Neuronal stem cell (in vitro differentiated cells): ENCODE measurements at regions not wholly inside any gene's neighbourhood (a gene's known extent, or its start where the extent isn't known, plus 50 kb on each side); places are given as distances from the start of the nearest gene placed in this dataset.
A peak's percentile ranks its signal among the peaks of the same experiment; 100 is the strongest.

Source experiments
- DNase-seq: peaks from one replicate; pipeline ENCODE4 v3.0.0-alpha.2; 2013; ENCODE audit warnings: low spot score
- H2AFZ ChIP-seq: one replicate; pipeline ENCODE4 v1.6.1; 2013; ENCODE audit warnings: mild to moderate bottlenecking, low read length, inconsistent platforms
- H2AK5ac ChIP-seq: 2 replicates; pipeline ENCODE4 v1.6.1; 2013; ENCODE audit warnings: low read depth, mild to moderate bottlenecking, inconsistent platforms, low read length, moderate library complexity, mixed read lengths
- H2BK120ac ChIP-seq: 2 replicates; pipeline ENCODE4 v1.6.1; 2013; ENCODE audit warnings: low read depth, mild to moderate bottlenecking, inconsistent platforms, low read length, moderate library complexity, mixed read lengths
- H2BK12ac ChIP-seq: one replicate; pipeline ENCODE4 v1.6.1; 2013; ENCODE audit warnings: low read length, inconsistent platforms
- H2BK15ac ChIP-seq: 2 replicates; pipeline ENCODE4 v1.6.1; 2013; ENCODE audit warnings: mild to moderate bottlenecking, low read length, inconsistent platforms, mixed read lengths
- H2BK5ac ChIP-seq: one replicate; pipeline ENCODE4 v1.6.1; 2013; ENCODE audit warnings: inconsistent platforms, mild to moderate bottlenecking, low read length, moderate library complexity
- H3K14ac ChIP-seq: one replicate; pipeline ENCODE4 v1.6.1; 2013; ENCODE audit warnings: low read length, inconsistent platforms
- H3K18ac ChIP-seq: 2 replicates; pipeline ENCODE4 v1.6.1; 2013; ENCODE audit warnings: low read length, inconsistent platforms
- H3K23ac ChIP-seq: 2 replicates; pipeline ENCODE4 v1.6.1; 2013; ENCODE audit warnings: low read depth, mild to moderate bottlenecking, mixed read lengths, low read length, inconsistent platforms; ENCODE audit not compliant: poor library complexity
- H3K27ac ChIP-seq: replicated peaks from 3 replicates; pipeline ENCODE4 v1.5.1; 2013; ENCODE audit warnings: low read length, inconsistent platforms
- H3K27me3 ChIP-seq, 3 experiments: 2 replicates each; pipeline ENCODE4 v1.6.1; 2013; ENCODE audit warnings: low read length in 3 of 3, mild to moderate bottlenecking in 2 of 3, inconsistent platforms in 1 of 3, low read depth in 1 of 3, mixed read lengths in 1 of 3, moderate library complexity in 1 of 3; ENCODE audit not compliant: control insufficient read depth in 3 of 3, insufficient read depth in 3 of 3
- H3K36me3 ChIP-seq, 2 donors: replicated peaks in 1 of 2; 2 replicates each; pipeline ENCODE4 v1.6.1; 2013; ENCODE audit warnings: low read length in 2 of 2; ENCODE audit not compliant: control insufficient read depth in 2 of 2, insufficient read depth in 2 of 2
- H3K4ac ChIP-seq: 2 replicates; pipeline ENCODE4 v1.6.1; 2013; ENCODE audit warnings: inconsistent platforms, mild to moderate bottlenecking, low read length, moderate library complexity
- H3K4me1 ChIP-seq, 2 donors: 1 replicate in 1 of 2; 2 replicates in 1 of 2; pipeline ENCODE4 v1.6.1; 2013; ENCODE audit warnings: low read length in 2 of 2, low read depth in 1 of 2; ENCODE audit not compliant: control insufficient read depth in 2 of 2, insufficient read depth in 1 of 2
- H3K4me2 ChIP-seq: one replicate; pipeline ENCODE4 v1.6.1; 2013; ENCODE audit warnings: mild to moderate bottlenecking, low read length, inconsistent platforms; ENCODE audit not compliant: insufficient read depth, poor library complexity, severe bottlenecking
- H3K4me3 ChIP-seq, 2 donors: 2 replicates each; pipeline ENCODE4 v1.5.1; 2013; ENCODE audit warnings: low read length in 2 of 2, mild to moderate bottlenecking in 2 of 2, inconsistent platforms in 1 of 2, moderate library complexity in 1 of 2
- H3K79me1 ChIP-seq: one replicate; pipeline ENCODE4 v1.6.1; 2013; ENCODE audit warnings: low read depth, mild to moderate bottlenecking, inconsistent platforms, low read length, moderate library complexity
- H3K9ac ChIP-seq: one replicate; pipeline ENCODE4 v1.6.1; 2013; ENCODE audit warnings: mild to moderate bottlenecking, low read depth, low read length, inconsistent platforms; ENCODE audit not compliant: poor library complexity
- H3K9me3 ChIP-seq, 2 donors: replicated peaks in 1 of 2; 2 replicates each; pipeline versions ENCODE3 to v1.6.1; 2013; ENCODE audit warnings: low read length in 2 of 2, mild to moderate bottlenecking in 2 of 2, inconsistent platforms in 1 of 2, low read depth in 1 of 2, mixed read lengths in 1 of 2, moderate library complexity in 1 of 2; ENCODE audit not compliant: control insufficient read depth in 2 of 2, insufficient read depth in 1 of 2
- H4K8ac ChIP-seq: one replicate; pipeline ENCODE4 v1.6.1; 2013; ENCODE audit warnings: low read depth, mild to moderate bottlenecking, inconsistent platforms, low read length, moderate library complexity
- H4K91ac ChIP-seq: one replicate; pipeline ENCODE4 v1.6.1; 2013; ENCODE audit warnings: low read length, low read depth, mild to moderate bottlenecking, inconsistent platforms; ENCODE audit not compliant: poor library complexity
- WGBS, 2 donors: extraction: QIAGEN DNeasy Blood & Tissue Kit; methylation state at CpG; one replicate each; pipeline ENCODE4 v1.1.7; 2013; ENCODE audit warnings: missing lambda C conversion rate in 2 of 2, mixed read lengths in 1 of 2; ENCODE audit not compliant: insufficient read length in 2 of 2, insufficient replicate concordance in 1 of 2; ENCODE audit errors: extremely low coverage in 2 of 2; 5-methylcytosine and 5-hydroxymethylcytosine counted together

- H4K91ac ChIP-seq: no peak overlapping the region
- peaks cover 0 to 3% (median 0%) of the 10 kb centered on the region in 3 experiments for H3K27me3 ChIP-seq
- H2BK5ac ChIP-seq: peak overlapping the region; percentile 78
- H3K4ac ChIP-seq: no peak overlapping the region
- H3K18ac ChIP-seq: peak overlapping the region; percentile 72
- H2AFZ ChIP-seq: no peak overlapping the region
- H3K4me1 ChIP-seq: peaks cover 0 to 3% of the 10 kb centered on the region in 2 donors
- no peak overlapping the region for H3K9ac ChIP-seq
- no peaks in the 10 kb centered on the region for H3K36me3 ChIP-seq
- H3K4me2 ChIP-seq: no peak overlapping the region
- H4K8ac ChIP-seq: peak overlapping the region; percentile 94
- no CpG with 5 or more reads among the region's 20 CpGs for whole genome bisulfite sequencing, 2 donors
- H2BK15ac ChIP-seq: no peak overlapping the region
- H3K23ac ChIP-seq: no peak overlapping the region
- no peak overlapping the region for H3K4me3 ChIP-seq
- H3K27ac ChIP-seq: no peak overlapping the region
- no peak overlapping the region for H2BK12ac ChIP-seq
- no peak overlapping the region for H2BK120ac ChIP-seq
- H3K79me1 ChIP-seq: no peaks in the 10 kb centered on the region
- H2AK5ac ChIP-seq: peak overlapping the region; percentile 71
- H3K14ac ChIP-seq: peak overlapping the region; percentile 72
- H3K9me3 ChIP-seq: no peaks in the 10 kb centered on the region
- DNase-seq: no peak
Observed at GRCh38 chr10:123570051-123570897, 95.9 kb upstream of the GPR26 start.

GRCh38 chr10:123570898-123571515 lies 95.1 kb upstream of the GPR26 start:
- no peak overlapping the region for H2BK12ac ChIP-seq
- no peak overlapping the region for H2AFZ ChIP-seq
- no peak overlapping the region for H3K27ac ChIP-seq
- peak overlapping the region; percentile 46 for H2AK5ac ChIP-seq
- DNase-seq: no peak
- no peak overlapping the region for H2BK15ac ChIP-seq
- H3K18ac ChIP-seq: peak overlapping the region; percentile 54
- H4K91ac ChIP-seq: no peak overlapping the region
- WGBS, 2 donors: no CpG with 5 or more reads among the region's 12 CpGs
- H2BK5ac ChIP-seq: no peak overlapping the region
- H3K27me3 ChIP-seq: peaks cover 0 to 3% (median 0%) of the 10 kb centered on the region in 3 experiments
- no peaks in the 10 kb centered on the region for H3K9me3 ChIP-seq
- H3K4me2 ChIP-seq: no peak overlapping the region
- no peak overlapping the region for H2BK120ac ChIP-seq
- no peaks in the 10 kb centered on the region for H3K36me3 ChIP-seq
- no peak overlapping the region for H3K4ac ChIP-seq
- H4K8ac ChIP-seq: no peak overlapping the region
- H3K4me1 ChIP-seq: peaks cover 0 to 3% of the 10 kb centered on the region in 2 donors
- peak overlapping the region; percentile 77 for H3K23ac ChIP-seq
- H3K9ac ChIP-seq: peak overlapping the region; percentile 30
- H3K79me1 ChIP-seq: no peaks in the 10 kb centered on the region
- H3K4me3 ChIP-seq: no peak overlapping the region
- H3K14ac ChIP-seq: no peak overlapping the region

- peaks cover 0 to 3% (median 0%) of the 10 kb centered on the region in 3 experiments for H3K27me3 ChIP-seq
- no peaks in the 10 kb centered on the region for H3K9me3 ChIP-seq
- no peak overlapping the region for H4K91ac ChIP-seq
- no peak for DNase-seq
- no peak overlapping the region for H2BK12ac ChIP-seq
- H2BK15ac ChIP-seq: no peak overlapping the region
- no CpG with 5 or more reads among the region's 8 CpGs for WGBS, 2 donors
- H3K4me1 ChIP-seq: peaks cover 0 to 3% of the 10 kb centered on the region in 2 donors
- no peaks in the 10 kb centered on the region for H3K79me1 ChIP-seq
- H3K4ac ChIP-seq: no peak overlapping the region
- no peak overlapping the region for H3K18ac ChIP-seq
- no peak overlapping the region for H3K4me3 ChIP-seq
- H3K4me2 ChIP-seq: no peak overlapping the region
- H3K23ac ChIP-seq: no peak overlapping the region
- H3K27ac ChIP-seq: no peak overlapping the region
- no peak overlapping the region for H4K8ac ChIP-seq
- H3K36me3 ChIP-seq: no peaks in the 10 kb centered on the region
- no peak overlapping the region for H3K14ac ChIP-seq
- H2BK120ac ChIP-seq: no peak overlapping the region
- H3K9ac ChIP-seq: no peak overlapping the region
- no peak overlapping the region for H2AK5ac ChIP-seq
- H2AFZ ChIP-seq: no peak overlapping the region
- H2BK5ac ChIP-seq: no peak overlapping the region
Observed at GRCh38 chr10:123571978-123572377, 94.2 kb upstream of the GPR26 start.
